DOHH2 (cell line): ENCODE measurements at regions not wholly inside any gene's neighbourhood (a gene's known extent, or its start where the extent isn't known, plus 50 kb on each side); places are given as distances from the start of the nearest gene placed in this dataset.
"Not testable (repeated sequence)": the region's sequence is repeated elsewhere in the genome, so short reads cannot be mapped to it uniquely, and the experiment has no call there.

Source experiments
- H3F3A ChIP-seq: fragments of 200-600 bp; sonication (generic), shearing (Covaris generic); 2 replicates; pipeline ENCODE4 v1.6.0; 2016; ENCODE audit warnings: antibody characterized with exemption, mild to moderate bottlenecking; ENCODE audit not compliant: control insufficient read depth, insufficient read depth
- H3K27ac ChIP-seq: fragments of 200-600 bp; sonication (generic); 2 replicates; pipeline ENCODE4 v1.5.1; 2014; ENCODE audit warnings: low read depth, mild to moderate bottlenecking, low read length, moderate library complexity
- H3K27me3 ChIP-seq: fragments of 200-600 bp; sonication (generic); 2 replicates; pipeline ENCODE4 v1.6.1; 2014; ENCODE audit warnings: mild to moderate bottlenecking, low read length, mixed read lengths; ENCODE audit not compliant: control insufficient read depth
- H3K36me3 ChIP-seq: fragments of 200-600 bp; sonication (generic); 2 replicates; pipeline ENCODE4 v1.6.1; 2014; ENCODE audit warnings: mild to moderate bottlenecking, low read length, moderate library complexity, mixed read lengths; ENCODE audit not compliant: control insufficient read depth
- H3K4me1 ChIP-seq: fragments of 200-600 bp; sonication (generic); 2 replicates; pipeline ENCODE4 v1.6.1; 2014; ENCODE audit warnings: mild to moderate bottlenecking, low read length, mixed read lengths; ENCODE audit not compliant: control insufficient read depth
- H3K4me2 ChIP-seq: fragments of 200-600 bp; sonication (generic); 2 replicates; pipeline ENCODE4 v1.6.0; 2014; ENCODE audit warnings: mild to moderate bottlenecking, low read length, moderate library complexity
- H3K4me3 ChIP-seq: fragments of 200-600 bp; sonication (generic); 2 replicates; pipeline ENCODE4 v1.5.1; 2014; ENCODE audit warnings: mild to moderate bottlenecking, low read length, mixed read lengths
- H3K79me2 ChIP-seq: fragments of 200-600 bp; sonication (generic); 2 replicates; pipeline ENCODE4 v1.6.1; 2014; ENCODE audit warnings: mild to moderate bottlenecking, low read length, mixed read lengths; ENCODE audit not compliant: control insufficient read depth
- H3K9me2 ChIP-seq: fragments of 200-600 bp; sonication (generic); replicated peaks from 2 replicates; pipeline ENCODE4 v1.6.1; 2014; ENCODE audit warnings: mild to moderate bottlenecking, low read length, mixed read lengths; ENCODE audit not compliant: control insufficient read depth
- H3K9me3 ChIP-seq: fragments of 200-600 bp; sonication (generic); 2 replicates; pipeline ENCODE4 v1.6.1; 2014; ENCODE audit warnings: antibody characterized with exemption, low read length, mixed read lengths; ENCODE audit not compliant: control insufficient read depth, insufficient read depth
- H4K20me1 ChIP-seq: fragments of 200-600 bp; sonication (generic); 2 replicates; pipeline ENCODE4 v1.6.0; 2014; ENCODE audit warnings: low read depth, mild to moderate bottlenecking, antibody characterized with exemption, low read length, moderate library complexity; ENCODE audit not compliant: control insufficient read depth, insufficient read depth

DNA sequence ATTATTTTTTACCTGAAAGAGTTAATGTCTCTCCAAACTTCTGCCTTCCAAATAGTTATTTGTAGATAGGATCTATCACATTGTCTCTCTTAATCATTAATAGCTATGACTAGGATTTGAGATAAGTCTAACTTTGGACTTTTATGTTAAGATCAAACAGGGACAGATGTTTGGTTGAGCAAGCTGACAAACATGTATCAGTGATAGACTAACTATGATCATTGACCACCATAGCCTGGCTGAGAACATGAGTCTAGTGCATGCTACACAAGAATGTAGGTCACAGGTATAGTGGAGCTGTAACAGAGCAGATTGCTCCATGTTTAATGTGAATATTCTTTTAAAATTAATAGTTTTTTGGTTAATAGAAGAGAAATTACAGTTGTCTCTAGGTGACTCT is 52.0 kb downstream of the SYT15B start:
- not testable (repeated sequence) for H4K20me1 ChIP-seq, H3K4me1 ChIP-seq, H3K36me3 ChIP-seq, H3K4me3 ChIP-seq, H3K27me3 ChIP-seq, H3K9me2 ChIP-seq, H3K79me2 ChIP-seq, H3K4me2 ChIP-seq, H3K9me3 ChIP-seq, H3K27ac ChIP-seq, H3F3A ChIP-seq

- not testable (repeated sequence) for H3K27ac ChIP-seq, H3K9me2 ChIP-seq, H4K20me1 ChIP-seq, H3K79me2 ChIP-seq, H3K36me3 ChIP-seq, H3K4me1 ChIP-seq, H3F3A ChIP-seq, H3K4me2 ChIP-seq, H3K9me3 ChIP-seq, H3K4me3 ChIP-seq, H3K27me3 ChIP-seq
These were observed 52.9 kb downstream of the SYT15B start for GRCh38 chr10:47710443-47710842.

DNA sequence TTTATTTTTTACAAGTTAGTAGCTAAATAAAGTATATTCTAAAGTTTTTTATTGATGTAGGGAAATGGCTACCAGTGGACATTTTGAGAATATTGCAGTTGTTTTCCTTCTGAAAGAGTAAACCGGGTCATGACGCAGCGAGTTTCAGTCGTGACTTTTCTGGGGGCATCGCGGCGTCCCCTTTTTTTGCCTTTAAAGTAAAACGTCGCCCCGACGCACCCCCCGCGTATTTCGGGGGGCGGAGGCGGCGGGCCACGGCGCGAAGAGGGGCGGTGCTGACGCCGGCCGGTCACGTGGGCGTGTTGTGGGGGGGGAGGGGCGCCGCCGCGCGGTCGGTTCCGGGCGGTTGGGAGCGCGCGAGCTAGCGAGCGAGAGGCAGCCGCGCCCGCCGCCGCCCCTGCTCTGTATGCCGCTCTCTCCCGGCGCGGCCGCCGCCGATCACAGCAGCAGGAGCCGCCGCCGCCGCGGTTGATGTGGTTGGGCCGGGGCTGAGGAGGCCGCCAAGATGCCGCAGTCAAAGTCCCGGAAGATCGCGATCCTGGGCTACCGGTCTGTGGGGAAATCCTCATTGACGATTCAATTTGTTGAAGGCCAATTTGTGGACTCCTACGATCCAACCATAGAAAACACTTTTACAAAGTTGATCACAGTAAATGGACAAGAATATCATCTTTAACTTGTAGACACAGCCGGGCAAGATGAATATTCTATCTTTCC is 57.5 kb downstream of the SYT15B start:
- not testable (repeated sequence) for H3K9me3 ChIP-seq, H3K36me3 ChIP-seq, H3F3A ChIP-seq, H3K79me2 ChIP-seq, H3K27me3 ChIP-seq, H3K27ac ChIP-seq, H3K9me2 ChIP-seq, H4K20me1 ChIP-seq, H3K4me1 ChIP-seq
- H3K4me2 ChIP-seq, result 0 out of 2 replicates have a peak overlapping the region, but pooled peaks have one; percentile 32
- H3K4me3 ChIP-seq, result peak overlapping the region; percentile 48

DNA sequence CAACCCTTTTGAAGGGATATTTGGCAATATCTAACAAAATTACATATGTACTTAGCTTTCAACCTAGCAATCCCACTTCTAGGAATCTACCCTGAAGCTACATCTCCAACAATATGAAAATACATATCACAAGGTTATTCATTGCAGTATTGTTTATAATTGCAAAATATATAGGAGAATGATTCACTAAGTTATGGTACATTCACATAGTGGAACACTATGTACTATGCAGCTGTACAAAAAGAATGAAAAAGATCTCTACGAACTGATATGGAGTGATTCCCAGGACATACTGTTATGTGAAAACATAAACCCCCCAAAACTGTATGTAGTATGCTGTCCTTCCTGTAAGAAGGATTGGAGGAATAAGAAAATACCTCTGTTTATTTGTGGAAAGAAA is 62.1 kb downstream of the SYT15B start:
- not testable (repeated sequence) for H4K20me1 ChIP-seq, H3K27me3 ChIP-seq, H3K4me3 ChIP-seq, H3K36me3 ChIP-seq, H3F3A ChIP-seq, H3K4me1 ChIP-seq, H3K27ac ChIP-seq, H3K79me2 ChIP-seq, H3K9me3 ChIP-seq, H3K9me2 ChIP-seq, H3K4me2 ChIP-seq

GRCh38 chr10:47699854-47700253 is 63.5 kb downstream of the SYT15B start:
- H3K9me2 ChIP-seq, H3K4me2 ChIP-seq, H3K36me3 ChIP-seq, H3K4me1 ChIP-seq, H3K27ac ChIP-seq, H3K4me3 ChIP-seq, H4K20me1 ChIP-seq, H3K79me2 ChIP-seq, H3F3A ChIP-seq, H3K27me3 ChIP-seq, H3K9me3 ChIP-seq: not testable (repeated sequence)

GRCh38 chr10:47696170-47696569 is 67.2 kb downstream of the SYT15B start:
- not testable (repeated sequence) for H3K4me1 ChIP-seq, H3K36me3 ChIP-seq, H3K27me3 ChIP-seq, H3K4me3 ChIP-seq, H3K27ac ChIP-seq, H3K79me2 ChIP-seq, H3K9me2 ChIP-seq, H3K4me2 ChIP-seq, H3F3A ChIP-seq, H4K20me1 ChIP-seq, H3K9me3 ChIP-seq

DNA sequence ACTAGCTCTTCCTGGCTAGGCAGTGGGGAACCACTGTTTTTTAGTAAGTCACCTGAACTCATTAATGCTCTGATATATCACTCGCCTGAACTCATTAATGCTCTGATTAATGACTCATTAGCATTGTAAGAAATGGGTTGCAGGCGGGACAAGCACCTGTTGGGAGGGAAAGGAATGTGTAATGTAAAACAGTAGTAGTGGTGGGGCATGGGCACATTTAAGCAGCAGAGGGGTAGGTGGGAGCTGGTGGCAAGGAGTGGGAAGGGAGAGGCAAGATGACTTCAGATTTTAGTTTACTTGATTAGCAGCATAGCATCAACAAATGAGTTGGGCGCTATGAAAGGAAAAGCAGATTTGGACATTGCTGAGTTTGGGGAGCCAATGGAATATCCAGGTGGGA is 68.2 kb downstream of the SYT15B start:
- H3K4me1 ChIP-seq, H3F3A ChIP-seq, H3K9me2 ChIP-seq, H3K4me2 ChIP-seq, H3K36me3 ChIP-seq, H4K20me1 ChIP-seq, H3K4me3 ChIP-seq, H3K27ac ChIP-seq, H3K27me3 ChIP-seq, H3K79me2 ChIP-seq, H3K9me3 ChIP-seq: not testable (repeated sequence)

DNA sequence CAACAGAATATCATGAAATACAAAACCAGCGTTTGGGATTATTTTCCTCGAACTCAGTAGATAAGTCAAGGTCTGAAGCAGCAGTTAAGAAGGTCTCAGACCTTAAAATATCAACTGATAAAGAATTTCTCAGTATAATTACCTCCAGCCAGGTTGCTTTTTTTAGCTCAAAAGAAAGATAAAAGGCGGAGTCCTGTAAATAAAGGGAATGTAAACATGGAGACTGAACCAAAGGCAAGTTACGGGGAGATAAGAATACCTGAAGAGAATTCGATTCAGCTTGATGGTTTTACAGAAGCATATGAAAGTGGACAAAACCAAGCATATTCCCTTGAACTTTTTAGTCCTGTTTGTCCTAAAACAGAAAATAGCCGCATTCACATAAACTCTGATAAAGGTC is 73.1 kb downstream of the SYT15B start:
- not testable (repeated sequence) for H4K20me1 ChIP-seq, H3K4me2 ChIP-seq, H3K27ac ChIP-seq, H3K79me2 ChIP-seq, H3K36me3 ChIP-seq, H3F3A ChIP-seq, H3K9me2 ChIP-seq, H3K4me1 ChIP-seq, H3K9me3 ChIP-seq, H3K27me3 ChIP-seq, H3K4me3 ChIP-seq
